Ovary (tissue), 3 donors: ENCODE measurements at regions not wholly inside any gene's neighbourhood (a gene's known extent, or its start where the extent isn't known, plus 50 kb on each side); places are given as distances from the start of the nearest gene placed in this dataset.

ENCODE experiments used
- EP300 ChIP-seq: sonication (generic); formaldehyde crosslinking; IDR thresholded peaks from one replicate; pipeline ENCODE4 v1.6.1; 2017; ENCODE audit warnings: antibody characterized with exemption
- POLR2A ChIP-seq: fragments of 450-650 bp; IDR thresholded peaks from one replicate; pipeline ENCODE4 v1.6.1; 2017; ENCODE audit warnings: antibody characterized with exemption, mild to moderate bottlenecking, moderate library complexity
- TF ChIP-seq, protein P1 (sequence below), 3 donors: fragments of 450-650 bp in 2 of 3; fragments of 200-600 bp in 1 of 3; IDR thresholded peaks; one replicate each; pipeline versions ENCODE4 v1.5.1 to v1.8.0; 2016 to 2022; ENCODE audit warnings: antibody characterized with exemption in 3 of 3, mild to moderate bottlenecking in 1 of 3
- donor health status: DM: no; HTN: no; CAD: no.

DNA sequence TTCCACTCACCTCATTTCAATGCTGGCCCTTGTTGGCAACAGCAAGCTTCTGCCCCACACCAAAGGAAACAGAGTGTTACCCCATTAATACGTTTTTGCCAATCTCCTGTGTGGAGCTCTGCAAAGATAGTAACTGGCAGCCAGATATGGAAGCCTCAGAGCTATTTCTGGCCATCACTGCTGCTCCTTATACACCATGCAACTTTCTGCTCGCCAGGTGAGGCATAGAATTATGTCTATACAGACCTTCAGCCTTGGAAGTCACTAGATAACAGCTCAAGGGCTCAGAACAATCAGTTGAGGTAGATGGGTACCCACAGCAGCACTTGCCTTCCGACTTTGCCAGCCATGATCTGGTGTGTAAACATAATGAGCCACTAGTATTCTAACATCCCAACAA, 214.8 kb upstream of the ALG10B start:
- TF ChIP-seq POLR2A = no peak
- TF ChIP-seq, protein P1, sequence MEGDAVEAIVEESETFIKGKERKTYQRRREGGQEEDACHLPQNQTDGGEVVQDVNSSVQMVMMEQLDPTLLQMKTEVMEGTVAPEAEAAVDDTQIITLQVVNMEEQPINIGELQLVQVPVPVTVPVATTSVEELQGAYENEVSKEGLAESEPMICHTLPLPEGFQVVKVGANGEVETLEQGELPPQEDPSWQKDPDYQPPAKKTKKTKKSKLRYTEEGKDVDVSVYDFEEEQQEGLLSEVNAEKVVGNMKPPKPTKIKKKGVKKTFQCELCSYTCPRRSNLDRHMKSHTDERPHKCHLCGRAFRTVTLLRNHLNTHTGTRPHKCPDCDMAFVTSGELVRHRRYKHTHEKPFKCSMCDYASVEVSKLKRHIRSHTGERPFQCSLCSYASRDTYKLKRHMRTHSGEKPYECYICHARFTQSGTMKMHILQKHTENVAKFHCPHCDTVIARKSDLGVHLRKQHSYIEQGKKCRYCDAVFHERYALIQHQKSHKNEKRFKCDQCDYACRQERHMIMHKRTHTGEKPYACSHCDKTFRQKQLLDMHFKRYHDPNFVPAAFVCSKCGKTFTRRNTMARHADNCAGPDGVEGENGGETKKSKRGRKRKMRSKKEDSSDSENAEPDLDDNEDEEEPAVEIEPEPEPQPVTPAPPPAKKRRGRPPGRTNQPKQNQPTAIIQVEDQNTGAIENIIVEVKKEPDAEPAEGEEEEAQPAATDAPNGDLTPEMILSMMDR (IDR thresholded peaks at IDR 0.05) = no peak
- no peak for TF ChIP-seq EP300
